RWPE2 (cell line): ENCODE measurements at regions not wholly inside any gene's neighbourhood (a gene's known extent, or its start where the extent isn't known, plus 50 kb on each side); places are given as distances from the start of the nearest gene placed in this dataset.

ENCODE experiments used
- ATAC-seq: fragments of 200-7000 bp; cut with Tn5 transposase; 3 replicates; pipeline ENCODE4 v1.9.1; 2021; ENCODE audit warnings: low read depth
- DNase-seq: peaks from one replicate; pipeline ENCODE4 v3.0.0-alpha.2; 2020; ENCODE audit warnings: low spot score
- H3K27ac ChIP-seq: fragments of 450-650 bp; 2 replicates; pipeline ENCODE4 v1.5.1; 2017; ENCODE audit warnings: mild to moderate bottlenecking; ENCODE audit not compliant: poor library complexity, severe bottlenecking
- H3K27me3 ChIP-seq: fragments of 250-450 bp; sonication (Bioruptor Pico); 2 replicates; pipeline ENCODE4 v1.5.1; 2021; ENCODE audit warnings: mild to moderate bottlenecking, moderate library complexity; ENCODE audit not compliant: insufficient read depth, poor library complexity, severe bottlenecking
- H3K36me3 ChIP-seq: fragments of 250-450 bp; sonication (Bioruptor Pico); 2 replicates; pipeline ENCODE4 v1.5.1; 2020; ENCODE audit warnings: low read depth, mild to moderate bottlenecking, moderate library complexity
- H3K4me1 ChIP-seq: fragments of 250-450 bp; sonication (Bioruptor Pico); 2 replicates; pipeline ENCODE4 v1.5.1; 2021; ENCODE audit warnings: mild to moderate bottlenecking, moderate library complexity; ENCODE audit not compliant: insufficient read depth, poor library complexity, severe bottlenecking
- H3K4me3 ChIP-seq: fragments of 250-450 bp; sonication (Bioruptor Pico); 2 replicates; pipeline ENCODE4 v1.5.1; 2021; ENCODE audit warnings: mild to moderate bottlenecking, moderate library complexity; ENCODE audit not compliant: severe bottlenecking
- H3K9me3 ChIP-seq: fragments of 250-450 bp; sonication (Bioruptor Pico); 2 replicates; pipeline ENCODE4 v1.5.1; 2021; ENCODE audit warnings: mild to moderate bottlenecking, moderate library complexity; ENCODE audit not compliant: severe bottlenecking
- TF ChIP-seq, protein P1 (sequence below): fragments of 450-650 bp; IDR thresholded peaks from one replicate; pipeline ENCODE4 v1.5.1; 2017; ENCODE audit warnings: mild to moderate bottlenecking, moderate library complexity; ENCODE audit not compliant: poor library complexity, severe bottlenecking

DNA sequence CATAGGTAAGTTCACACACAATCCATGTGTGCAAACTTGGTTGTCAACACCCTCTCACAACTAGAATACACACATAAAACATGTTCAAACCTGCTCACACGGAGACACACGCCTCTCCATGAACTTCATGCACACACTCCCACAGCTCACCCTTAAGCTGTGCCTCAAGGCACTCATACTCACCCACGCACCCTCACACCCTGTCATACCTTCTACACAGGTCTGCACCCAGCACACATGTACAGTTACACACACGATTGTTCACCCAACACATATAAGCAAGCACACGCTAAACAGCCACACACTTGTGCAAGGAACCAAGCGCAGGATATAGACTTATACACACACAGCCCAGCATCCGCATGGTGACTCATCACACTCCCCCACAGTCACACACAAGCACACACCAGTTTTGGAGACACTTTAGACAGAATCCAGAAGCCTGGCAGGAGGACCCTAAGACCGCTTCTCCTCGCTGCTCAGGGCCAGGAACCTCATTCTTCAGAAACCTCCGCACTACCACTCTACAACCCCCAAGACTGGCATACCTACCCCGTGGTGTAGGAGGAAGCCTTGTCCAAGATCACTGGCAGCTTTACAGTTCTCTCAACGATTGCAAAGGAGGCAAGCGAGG lies 58.7 kb upstream of the ZC3H12A start:
- Histone ChIP-seq H3K9me3 (no peaks in the 10 kb centered on the region), H3K4me1 (no peaks in the 10 kb centered on the region), H3K4me3 (no peak overlapping the region), H3K36me3 (no peaks in the 10 kb centered on the region), H3K27me3 (no peaks in the 10 kb centered on the region), H3K27ac (no peak overlapping the region)
- no peak for ATAC-seq
- TF ChIP-seq, protein P1, sequence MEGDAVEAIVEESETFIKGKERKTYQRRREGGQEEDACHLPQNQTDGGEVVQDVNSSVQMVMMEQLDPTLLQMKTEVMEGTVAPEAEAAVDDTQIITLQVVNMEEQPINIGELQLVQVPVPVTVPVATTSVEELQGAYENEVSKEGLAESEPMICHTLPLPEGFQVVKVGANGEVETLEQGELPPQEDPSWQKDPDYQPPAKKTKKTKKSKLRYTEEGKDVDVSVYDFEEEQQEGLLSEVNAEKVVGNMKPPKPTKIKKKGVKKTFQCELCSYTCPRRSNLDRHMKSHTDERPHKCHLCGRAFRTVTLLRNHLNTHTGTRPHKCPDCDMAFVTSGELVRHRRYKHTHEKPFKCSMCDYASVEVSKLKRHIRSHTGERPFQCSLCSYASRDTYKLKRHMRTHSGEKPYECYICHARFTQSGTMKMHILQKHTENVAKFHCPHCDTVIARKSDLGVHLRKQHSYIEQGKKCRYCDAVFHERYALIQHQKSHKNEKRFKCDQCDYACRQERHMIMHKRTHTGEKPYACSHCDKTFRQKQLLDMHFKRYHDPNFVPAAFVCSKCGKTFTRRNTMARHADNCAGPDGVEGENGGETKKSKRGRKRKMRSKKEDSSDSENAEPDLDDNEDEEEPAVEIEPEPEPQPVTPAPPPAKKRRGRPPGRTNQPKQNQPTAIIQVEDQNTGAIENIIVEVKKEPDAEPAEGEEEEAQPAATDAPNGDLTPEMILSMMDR: no peak
- no peak for DNase-seq

- no peak for ATAC-seq
Measured at GRCh38 chr1:37420456-37420855, 53.9 kb upstream of the ZC3H12A start.

GRCh38 chr1:37423810-37424209 lies 50.6 kb upstream of the ZC3H12A start:
- no peak overlapping the region for H3K27ac ChIP-seq
- ATAC-seq (no peak), DNase-seq (no peak)
- no peaks in the 10 kb centered on the region for H3K27me3 ChIP-seq
- TF ChIP-seq, protein P1: no peak
- no peaks in the 10 kb centered on the region for H3K4me1 ChIP-seq
- H3K36me3 ChIP-seq: no peaks in the 10 kb centered on the region
- no peak overlapping the region for H3K4me3 ChIP-seq
- no peaks in the 10 kb centered on the region for H3K9me3 ChIP-seq

More at GRCh38 chr1:37420456-37420855, 53.9 kb upstream of the ZC3H12A start:
- H3K27me3 ChIP-seq: no peaks in the 10 kb centered on the region
- H3K4me1 ChIP-seq: no peaks in the 10 kb centered on the region
- TF ChIP-seq, protein P1: no peak
- H3K27ac ChIP-seq: no peak overlapping the region
- no peaks in the 10 kb centered on the region for H3K36me3 ChIP-seq
- H3K4me3 ChIP-seq: no peak overlapping the region
- H3K9me3 ChIP-seq: no peaks in the 10 kb centered on the region
- DNase-seq: no peak

GRCh38 chr1:37424523-37424922 lies 49.9 kb upstream of the ZC3H12A start:
- TF ChIP-seq, protein P1: no peak
- H3K4me1 ChIP-seq: no peaks in the 10 kb centered on the region
- no peaks in the 10 kb centered on the region for H3K27me3 ChIP-seq
- DNase-seq (no peak), ATAC-seq (no peak)
- H3K9me3 ChIP-seq: no peaks in the 10 kb centered on the region
- no peaks in the 10 kb centered on the region for H3K36me3 ChIP-seq
- H3K4me3 ChIP-seq: no peak overlapping the region
- no peak overlapping the region for H3K27ac ChIP-seq
